NB4 (cell line): ENCODE measurements at regions not wholly inside any gene's neighbourhood (a gene's known extent, or its start where the extent isn't known, plus 50 kb on each side); places are given as distances from the start of the nearest gene placed in this dataset.

ENCODE experiments used
- CTCF ChIP-seq: IDR thresholded peaks from one replicate; pipeline ENCODE4 v1.5.1; 2012; ENCODE audit warnings: low read depth, low read length
- MYC ChIP-seq: IDR thresholded peaks from 2 replicates; pipeline ENCODE4 v1.6.1; 2011; ENCODE audit warnings: low read depth, low read length

GRCh38 chrX:36869457-36869856 lies 138.7 kb upstream of the FAM47C start:
- no peak for TF ChIP-seq MYC
- TF ChIP-seq CTCF = no peak
